ENCODE measurements at regions not wholly inside any gene's neighbourhood (a gene's known extent, or its start where the extent isn't known, plus 50 kb on each side); places are given as distances from the start of the nearest gene placed in this dataset.
"Not testable (repeated sequence)": the region's sequence is repeated elsewhere in the genome, so short reads cannot be mapped to it uniquely, and the experiment has no call there.

GRCh38 chr14:43087666-43088065 is 1419.4 kb downstream of the FSCB start:
- no peak overlapping the region for H3K4me3 ChIP-seq (replicated peaks in 1 of 2; ENCODE audit: low read depth in 2 of 2, low read length in 2 of 2)
- no peak for TF ChIP-seq CTCF (IDR thresholded peaks at IDR 0.05; ENCODE audit: low read depth, low read length)
- no peak for DNase-seq (ENCODE audit: low read depth in 2 of 2)

GRCh38 chr14:43085819-43086218 is 1421.3 kb downstream of the FSCB start:
- DNase-seq (ENCODE audit: low read depth in 2 of 2), result no peak
- no peak for TF ChIP-seq CTCF (IDR thresholded peaks at IDR 0.05; ENCODE audit: low read depth, low read length)
- H3K4me3 ChIP-seq (replicated peaks in 1 of 2; ENCODE audit: low read depth in 2 of 2, low read length in 2 of 2), result no peak overlapping the region

- not testable (repeated sequence) for H3K4me3 ChIP-seq (replicated peaks in 1 of 2; ENCODE audit: low read depth in 2 of 2, low read length in 2 of 2); DNase-seq (ENCODE audit: low read depth in 2 of 2)
These were observed 1439.7 kb downstream of the FSCB start for GRCh38 chr14:43067372-43067771.

- no peak overlapping the region for H3K4me3 ChIP-seq (replicated peaks in 1 of 2; ENCODE audit: low read depth in 2 of 2, low read length in 2 of 2)
These were observed 1449.4 kb downstream of the LRFN5 start for GRCh38 chr14:43056106-43056505.

GRCh38 chr14:43052897-43053296 is 1446.2 kb downstream of the LRFN5 start:
- H3K4me3 ChIP-seq (replicated peaks in 1 of 2; ENCODE audit: low read depth in 2 of 2, low read length in 2 of 2), result no peak overlapping the region
- DNase-seq (ENCODE audit: low read depth in 2 of 2), result no peak
- no peak for TF ChIP-seq CTCF (IDR thresholded peaks at IDR 0.05; ENCODE audit: low read depth, low read length)

More at GRCh38 chr14:43056106-43056505, 1449.4 kb downstream of the LRFN5 start:
- DNase-seq (ENCODE audit: low read depth in 2 of 2), result no peak
- TF ChIP-seq CTCF (IDR thresholded peaks at IDR 0.05; ENCODE audit: low read depth, low read length), result no peak

- no peak for DNase-seq (ENCODE audit: low read depth in 2 of 2)
- no peak for TF ChIP-seq CTCF (IDR thresholded peaks at IDR 0.05; ENCODE audit: low read depth, low read length)
- no peak overlapping the region for H3K4me3 ChIP-seq (replicated peaks in 1 of 2; ENCODE audit: low read depth in 2 of 2, low read length in 2 of 2)
These were observed 1437.2 kb downstream of the LRFN5 start for GRCh38 chr14:43043850-43044249.

GRCh38 chr14:43042408-43042807 is 1435.7 kb downstream of the LRFN5 start:
- TF ChIP-seq CTCF (IDR thresholded peaks at IDR 0.05; ENCODE audit: low read depth, low read length), result no peak
- no peak for DNase-seq (ENCODE audit: low read depth in 2 of 2)
- no peak overlapping the region for H3K4me3 ChIP-seq (replicated peaks in 1 of 2; ENCODE audit: low read depth in 2 of 2, low read length in 2 of 2)
